Daoy (cell line): ENCODE measurements at regions not wholly inside any gene's neighbourhood (a gene's known extent, or its start where the extent isn't known, plus 50 kb on each side); places are given as distances from the start of the nearest gene placed in this dataset.
A peak's percentile ranks its signal among the peaks of the same experiment; 100 is the strongest.
"Not testable (repeated sequence)": the region's sequence is repeated elsewhere in the genome, so short reads cannot be mapped to it uniquely, and the experiment has no call there.

ENCODE experiments used
- DNase-seq: peaks from one replicate; pipeline ENCODE4 v3.0.0-alpha.2; 2015; ENCODE audit warnings: low read depth

DNA sequence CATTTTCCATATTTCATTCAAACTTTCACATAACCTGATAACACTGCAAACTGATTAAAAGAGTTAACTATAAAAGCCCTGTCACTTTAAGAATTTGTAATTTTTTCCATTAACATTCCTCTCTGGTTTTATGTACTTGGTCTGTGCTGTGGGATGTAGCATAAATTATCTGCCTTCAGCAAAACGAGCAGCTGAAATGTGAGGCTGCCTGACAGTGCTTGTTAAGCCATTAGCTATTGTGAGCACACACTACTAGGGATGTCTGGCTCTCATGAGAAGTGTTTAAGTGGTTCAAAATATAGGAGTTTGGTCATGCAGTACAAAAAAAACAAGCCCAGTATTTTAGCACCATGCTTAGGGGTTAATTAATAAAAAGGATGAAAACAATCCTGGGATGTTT is 63.0 kb downstream of the HOXA1 start:
- DNase-seq, result no peak

- peak; percentile 18 for DNase-seq
Measured at GRCh38 chr7:27031289-27032172, 64.3 kb downstream of the HOXA1 start.

DNA sequence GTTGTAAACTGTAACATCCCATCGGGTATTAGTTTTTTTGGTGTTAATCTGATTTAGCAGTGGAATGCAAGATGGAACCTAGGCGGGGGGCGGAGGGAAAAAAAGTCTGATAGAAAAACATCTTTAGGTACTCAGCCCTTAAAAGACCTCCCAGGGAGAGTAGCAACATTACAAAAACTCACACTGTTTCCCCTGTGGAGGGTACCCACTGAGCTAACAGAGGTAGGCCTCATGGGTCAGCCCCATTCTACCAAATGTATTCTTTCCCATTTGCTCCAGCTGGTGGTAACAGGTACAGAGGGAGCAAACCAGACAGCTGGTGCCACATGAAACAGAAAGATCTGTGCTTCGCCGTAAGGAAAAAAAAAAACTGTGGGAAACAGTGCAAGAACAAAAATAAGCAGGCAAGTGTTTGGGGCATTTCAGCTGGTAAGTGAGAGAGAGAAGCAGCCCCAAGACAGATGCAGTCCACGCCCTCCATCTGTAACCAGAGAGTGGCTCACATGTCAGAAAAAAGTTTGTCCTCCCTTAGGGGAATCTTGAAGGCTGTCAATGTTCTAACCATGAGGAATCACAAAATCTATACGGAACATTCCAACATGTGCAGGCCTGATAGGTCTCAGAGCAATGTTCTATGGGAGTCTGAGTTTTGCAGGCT is 65.3 kb downstream of the HOXA1 start:
- DNase-seq, result no peak

- DNase-seq, result no peak
Measured at GRCh38 chr7:27025270-27025669, 70.5 kb downstream of the HOXA1 start.

DNA sequence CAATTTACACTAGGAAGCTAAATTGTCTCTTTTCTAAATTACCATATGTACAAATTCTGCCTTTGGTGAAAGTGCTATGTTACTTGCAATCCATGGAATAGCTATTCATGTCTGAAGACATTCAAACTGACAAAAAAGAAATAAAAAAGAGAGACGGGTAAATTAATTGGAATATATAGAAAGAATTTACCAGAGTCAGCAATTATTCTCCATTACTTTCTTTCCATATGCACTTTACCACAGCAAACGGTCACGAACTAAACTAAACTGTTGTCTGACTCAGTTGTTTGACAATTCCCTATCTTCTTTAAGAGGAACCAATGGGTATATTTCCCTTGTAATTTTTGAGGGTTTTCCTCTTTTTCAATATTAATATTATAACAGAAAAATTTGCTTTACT is 85.7 kb downstream of the HOXA1 start:
- no peak for DNase-seq

DNA sequence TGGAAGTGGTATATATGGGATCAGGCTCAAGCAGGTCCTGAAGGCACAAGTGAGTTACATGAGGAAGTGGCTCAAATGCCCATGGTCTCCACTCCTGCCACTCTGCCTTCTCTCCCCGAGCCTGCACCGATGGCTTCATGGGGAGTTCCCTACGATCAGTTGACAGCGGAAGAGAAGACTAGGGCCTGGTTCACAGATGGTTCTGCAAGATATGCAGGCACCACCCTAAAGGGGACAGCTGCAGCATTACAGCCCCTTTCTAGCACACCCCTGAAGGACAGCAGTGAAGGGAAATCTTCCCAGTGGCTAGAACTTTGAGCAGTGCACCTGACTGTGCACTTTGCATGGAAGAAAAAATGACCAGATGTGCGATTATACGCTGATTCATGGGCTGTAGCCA is 95.3 kb downstream of the HOXA1 start:
- DNase-seq, result no peak

- not testable (repeated sequence) for DNase-seq
Measured at GRCh38 chr7:26998284-26998683, 97.5 kb downstream of the HOXA1 start.

- DNase-seq, result no peak
Measured at GRCh38 chr7:26995666-26996065, 100.1 kb downstream of the HOXA1 start.

DNA sequence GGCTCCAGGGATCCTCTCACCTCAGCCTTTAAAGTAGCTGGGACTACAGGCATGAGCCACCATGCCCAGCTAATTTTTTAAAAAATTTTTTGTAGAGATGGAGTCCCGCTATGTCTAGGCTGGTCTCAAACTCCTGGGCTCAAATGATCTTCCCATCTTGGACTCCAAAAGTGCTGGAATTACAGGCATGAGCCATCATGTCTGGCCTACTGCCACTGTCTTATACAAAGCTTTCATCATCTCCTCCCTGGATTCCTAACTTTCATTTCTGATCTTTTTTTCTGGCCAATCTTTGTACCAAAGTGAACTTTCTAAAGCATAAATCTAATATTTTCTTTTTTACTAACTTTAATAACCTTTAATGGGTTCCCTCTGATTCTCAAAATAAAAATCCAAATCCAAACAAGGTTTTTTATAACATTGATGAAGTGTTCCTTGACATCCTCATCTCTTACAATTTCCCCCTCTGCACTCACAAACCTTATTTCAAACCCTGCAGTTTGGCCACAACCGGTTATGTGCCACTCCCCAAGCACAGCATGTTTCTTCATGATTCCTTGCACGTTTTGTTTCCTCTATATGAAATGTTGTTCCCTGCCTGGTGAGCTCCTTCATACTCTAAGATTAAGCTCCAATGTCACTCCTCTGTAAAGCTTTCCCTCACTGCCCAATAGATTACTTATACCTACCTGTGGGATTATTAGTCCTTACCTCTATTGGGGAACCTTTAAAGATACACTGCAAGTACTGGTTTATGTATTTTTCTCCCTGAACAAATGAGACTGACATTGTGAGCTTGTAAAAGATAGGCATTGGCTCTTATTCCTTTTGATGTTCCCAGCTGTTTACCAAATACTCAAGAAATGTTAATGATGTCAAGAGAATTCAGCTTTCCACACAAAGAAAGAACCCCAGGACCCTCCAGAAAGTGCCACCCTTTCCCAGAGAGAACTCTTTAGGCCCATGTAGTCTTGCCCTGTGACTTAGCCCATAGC is 101.7 kb downstream of the HOXA1 start:
- no peak for DNase-seq

DNA sequence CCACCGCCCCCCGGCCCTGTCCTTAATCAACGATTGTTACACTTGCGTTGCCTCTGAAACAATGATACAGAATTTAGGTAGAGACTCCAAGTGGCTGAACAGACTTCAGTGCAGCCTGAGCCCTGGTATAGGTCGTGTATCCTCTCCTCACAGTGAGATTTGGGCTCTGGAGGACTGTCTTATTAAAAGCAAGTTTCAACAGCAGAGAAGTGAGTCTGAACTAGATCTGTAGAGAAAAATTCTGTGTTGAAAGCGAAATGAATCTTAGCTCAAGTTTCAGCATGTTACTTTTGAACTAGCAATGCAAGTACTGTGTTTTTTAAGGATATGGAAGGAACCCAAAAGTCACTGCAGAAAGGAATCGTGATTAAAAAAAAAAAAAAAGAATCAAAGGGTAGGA is 103.1 kb downstream of the HOXA1 start:
- no peak for DNase-seq

- no peak for DNase-seq
Measured at GRCh38 chr7:26991796-26992195, 104.0 kb downstream of the HOXA1 start.

DNA sequence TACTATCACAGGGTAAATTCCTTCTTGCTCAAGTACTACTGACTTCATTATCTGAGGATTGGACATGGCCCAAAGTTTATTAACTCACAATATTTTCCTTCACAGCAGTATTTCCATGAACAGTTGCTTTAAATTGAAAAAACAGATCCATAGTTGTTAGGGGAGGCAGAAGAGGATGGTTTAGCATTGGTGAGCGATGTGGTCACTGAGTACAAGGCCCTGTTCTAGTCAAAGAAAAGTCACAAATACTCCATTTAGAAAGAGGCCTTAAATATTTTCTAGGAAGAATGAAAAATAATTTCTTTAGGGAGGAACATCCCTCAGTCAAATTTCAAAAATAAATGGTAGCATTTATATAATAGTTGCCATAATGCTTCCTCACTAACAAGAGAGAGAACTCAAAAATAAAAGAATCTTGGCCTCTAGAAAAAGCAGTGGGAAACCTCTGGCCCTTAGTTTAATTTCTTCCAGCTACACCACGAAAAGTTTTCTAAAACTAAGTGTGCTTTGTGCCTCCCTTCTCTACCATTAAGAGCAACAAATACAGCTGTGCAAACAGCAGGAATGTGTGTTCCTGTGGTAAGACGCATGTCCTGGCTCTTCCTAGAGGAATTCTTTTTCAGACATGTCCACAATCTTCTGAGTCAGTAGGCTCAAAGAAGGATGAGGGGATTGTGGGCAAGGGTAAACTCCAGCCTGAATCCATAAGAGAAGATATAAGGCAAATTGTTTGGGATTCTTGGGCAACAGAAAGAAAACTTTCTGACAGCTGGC is 105.7 kb downstream of the HOXA1 start:
- peak; percentile 13 for DNase-seq

GRCh38 chr7:26988836-26989374 is 106.9 kb downstream of the HOXA1 start:
- no peak for DNase-seq

GRCh38 chr7:26987338-26987737 is 108.5 kb downstream of the HOXA1 start:
- no peak for DNase-seq

DNA sequence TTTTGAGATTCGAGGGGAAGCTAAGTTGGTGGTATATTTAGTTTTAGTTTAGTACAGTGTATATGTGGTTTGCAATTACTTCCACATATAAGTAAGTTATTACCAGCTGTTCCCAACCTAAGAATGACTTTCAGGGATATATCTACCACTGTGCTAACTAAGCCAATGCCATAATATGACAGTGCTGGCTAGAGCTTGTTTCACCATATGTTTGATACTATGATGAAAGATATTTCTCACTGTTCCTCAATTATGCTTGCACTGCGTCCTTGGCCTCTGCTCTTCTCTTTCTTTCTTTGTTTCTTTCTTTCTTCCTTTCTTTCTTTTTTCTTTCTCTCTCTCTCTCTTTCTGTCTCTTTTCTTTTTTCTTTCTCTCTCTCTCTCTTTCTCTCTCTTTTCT is 113.8 kb upstream of the SKAP2 start:
- DNase-seq, result no peak

GRCh38 chr7:26976840-26977239 is 112.5 kb upstream of the SKAP2 start:
- no peak for DNase-seq

DNA sequence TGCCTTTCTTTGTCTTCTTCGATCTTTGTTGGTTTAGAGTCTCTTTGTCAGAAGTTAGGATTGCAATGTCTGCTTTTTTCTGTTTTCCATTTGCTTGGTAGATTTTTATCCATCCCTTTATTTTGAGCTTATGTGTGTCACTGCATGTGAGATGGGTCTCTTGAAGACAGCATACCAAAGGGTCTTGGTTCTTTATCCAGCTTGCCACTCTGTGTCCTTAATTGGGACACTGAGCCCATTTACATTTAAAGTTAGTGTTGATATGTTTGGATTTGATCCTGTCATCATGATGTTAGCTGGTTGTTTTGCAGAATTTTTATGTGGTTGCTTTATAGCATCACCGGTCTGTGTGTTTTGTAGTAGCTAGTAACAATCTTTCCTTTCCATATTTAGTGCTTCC is 107.5 kb upstream of the SKAP2 start:
- DNase-seq, result not testable (repeated sequence)

DNA sequence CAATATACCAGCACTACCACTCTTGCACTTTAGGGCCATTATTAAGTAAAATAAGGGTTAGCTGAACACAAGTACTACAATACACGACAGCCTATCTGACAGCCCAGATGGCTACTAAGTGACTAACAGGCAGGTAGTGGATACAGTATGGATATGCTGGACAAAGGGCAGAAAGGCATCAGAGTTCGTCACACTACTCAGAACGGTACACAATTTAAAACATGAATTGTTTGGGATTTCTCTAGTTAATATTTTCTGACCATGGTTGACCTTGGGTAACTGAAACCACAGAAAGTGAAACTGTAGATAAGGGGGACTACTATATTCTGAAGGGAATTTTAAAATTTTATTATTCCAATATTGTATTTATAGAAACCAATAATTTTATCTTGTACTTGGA is 101.3 kb upstream of the SKAP2 start:
- no peak for DNase-seq

- no peak for DNase-seq
Measured at GRCh38 chr7:26964156-26964808, 99.9 kb upstream of the SKAP2 start.

GRCh38 chr7:26959290-26959689 is 94.9 kb upstream of the SKAP2 start:
- no peak for DNase-seq

DNA sequence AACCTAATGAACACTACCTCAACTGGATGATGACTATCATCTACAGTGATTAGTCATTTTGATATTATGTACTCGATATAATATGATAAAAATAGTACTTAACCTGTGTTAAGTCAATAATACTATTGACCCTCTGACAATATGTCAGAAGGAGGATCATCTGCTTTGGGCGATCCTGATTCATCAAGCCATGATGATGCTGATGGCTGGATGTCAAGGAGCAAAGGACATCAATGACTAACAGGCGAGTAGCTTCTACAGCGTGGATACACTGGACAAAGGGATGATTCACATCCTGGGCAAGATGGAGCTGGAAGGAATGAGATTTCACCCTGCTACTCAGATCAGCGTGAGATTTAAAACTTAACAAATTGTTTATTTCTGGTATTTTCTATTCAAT is 94.4 kb upstream of the SKAP2 start:
- peak; percentile 71 for DNase-seq
